T-helper 1 cell treated with Interleukin-12 subunit alpha and Interleukin-12 subunit beta and Interleukin-4 antibody, amounts not matched to agents 30 μg/mL and 1 μg/mL, for 36 hours (primary cell): ENCODE measurements at regions not wholly inside any gene's neighbourhood (a gene's known extent, or its start where the extent isn't known, plus 50 kb on each side); places are given as distances from the start of the nearest gene placed in this dataset.

Experiments used
- H3K27ac Mint-ChIP-seq: one replicate; pipeline ENCODE4 v1.8.0; 2021; ENCODE audit warnings: mild to moderate bottlenecking, mixed read lengths
- H3K27me3 Mint-ChIP-seq: one replicate; pipeline ENCODE4 v1.8.0; 2021; ENCODE audit warnings: low read depth, mixed read lengths
- H3K36me3 Mint-ChIP-seq: one replicate; pipeline ENCODE4 v1.8.0; 2021; ENCODE audit warnings: low read depth, mixed read lengths
- H3K4me1 Mint-ChIP-seq: one replicate; pipeline ENCODE4 v1.8.0; 2021; ENCODE audit warnings: low read depth, mixed read lengths
- H3K4me3 Mint-ChIP-seq: one replicate; pipeline ENCODE4 v1.8.0; 2021; ENCODE audit warnings: mild to moderate bottlenecking, moderate library complexity, mixed read lengths
- H3K9me3 Mint-ChIP-seq: one replicate; pipeline ENCODE4 v1.8.0; 2021; ENCODE audit warnings: mixed read lengths

DNA sequence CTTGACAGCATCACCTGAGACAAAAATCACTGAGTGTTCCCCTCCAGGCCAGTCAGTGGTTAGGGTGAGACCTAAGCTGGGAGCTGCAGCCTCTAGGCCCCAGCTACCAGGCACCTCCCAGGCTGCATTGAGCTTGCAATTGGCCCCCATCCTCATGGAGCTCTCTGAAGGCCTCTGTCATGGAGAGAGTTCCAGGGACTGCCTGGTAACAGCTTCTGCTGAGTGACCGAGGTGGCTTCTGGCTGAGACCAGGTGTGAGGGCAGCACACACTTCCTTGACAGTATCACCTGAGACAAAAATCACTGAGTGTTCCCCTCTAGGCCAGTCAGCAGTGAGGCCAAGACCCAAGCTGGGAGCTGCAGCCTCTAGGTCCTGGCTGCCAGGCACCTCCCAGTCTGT is 283.0 kb downstream of the SMOC2 start:
- Mint-ChIP-seq H3K9me3 (no peaks in the 10 kb centered on the region), H3K4me3 (no peak overlapping the region), H3K4me1 (no peaks in the 10 kb centered on the region), H3K27me3 (no peaks in the 10 kb centered on the region), H3K36me3 (no peaks in the 10 kb centered on the region), H3K27ac (no peak overlapping the region)

DNA sequence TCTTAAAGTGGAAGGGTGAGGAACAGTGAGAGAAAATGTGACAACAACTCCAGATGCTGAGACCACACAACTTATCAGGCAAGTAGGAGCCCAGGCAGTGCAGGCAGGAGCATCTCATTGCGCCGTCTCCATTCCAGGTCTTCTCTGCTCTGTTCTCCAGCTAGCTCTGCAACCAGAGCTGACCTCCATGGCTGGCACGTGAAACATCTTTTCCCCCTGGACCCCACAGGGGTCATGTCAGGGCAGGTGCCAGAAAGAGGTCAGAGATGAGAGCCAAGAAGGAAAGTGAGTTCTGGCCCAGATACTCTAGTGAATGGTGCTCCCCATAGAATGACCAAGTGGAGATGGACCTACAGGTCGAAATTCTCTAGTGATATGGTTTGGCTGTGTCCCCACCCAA is 281.4 kb downstream of the SMOC2 start:
- Mint-ChIP-seq H3K36me3 (no peaks in the 10 kb centered on the region), H3K4me1 (no peaks in the 10 kb centered on the region), H3K27me3 (no peaks in the 10 kb centered on the region), H3K27ac (no peak overlapping the region), H3K9me3 (no peaks in the 10 kb centered on the region), H3K4me3 (no peak overlapping the region)

DNA sequence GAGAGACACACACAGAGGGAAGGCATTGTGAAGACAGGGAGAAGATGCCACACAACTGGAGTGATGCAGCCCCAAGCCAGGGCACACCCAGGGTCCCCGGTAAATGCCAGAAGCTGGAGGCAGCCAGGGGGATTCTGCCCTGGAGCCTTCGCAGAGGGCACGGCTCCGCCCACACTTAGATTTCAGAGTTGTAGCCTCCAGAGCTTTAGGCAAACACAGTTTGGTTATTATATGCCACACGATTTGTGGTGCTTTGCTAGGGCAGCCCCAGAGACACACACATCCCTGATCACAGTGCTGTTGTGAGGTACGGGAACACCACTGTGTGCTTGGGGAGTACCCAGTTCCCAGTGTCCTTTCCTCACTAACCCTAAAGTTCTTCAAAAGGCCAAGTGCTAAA is 280.6 kb downstream of the SMOC2 start:
- Mint-ChIP-seq H3K36me3 (no peaks in the 10 kb centered on the region), H3K4me3 (no peak overlapping the region), H3K4me1 (no peaks in the 10 kb centered on the region), H3K27me3 (no peaks in the 10 kb centered on the region), H3K27ac (no peak overlapping the region), H3K9me3 (peaks cover 3% of the 10 kb centered on the region)

DNA sequence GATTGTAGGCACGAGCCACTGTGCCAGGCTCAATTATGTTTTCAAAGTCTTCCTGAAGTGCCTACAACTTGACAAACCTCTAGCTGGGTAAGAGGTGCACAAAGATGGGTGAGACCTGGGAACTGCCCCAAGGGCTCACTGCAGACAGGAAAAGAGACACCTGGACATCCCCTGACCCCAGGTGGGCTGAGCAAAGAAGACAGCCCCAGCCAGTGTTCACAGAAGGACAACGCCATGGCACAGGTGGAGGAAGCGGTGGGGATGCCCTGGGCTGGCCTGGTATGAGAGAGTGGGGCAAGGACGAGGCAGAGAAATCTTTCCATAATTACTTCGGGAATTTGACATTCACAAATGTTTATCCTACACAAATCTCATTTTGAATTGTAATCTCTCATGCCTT is 278.9 kb downstream of the SMOC2 start:
- Mint-ChIP-seq H3K4me3 (no peak overlapping the region), H3K4me1 (no peaks in the 10 kb centered on the region), H3K36me3 (no peaks in the 10 kb centered on the region), H3K27ac (no peak overlapping the region), H3K9me3 (peaks cover 3% of the 10 kb centered on the region), H3K27me3 (no peaks in the 10 kb centered on the region)

DNA sequence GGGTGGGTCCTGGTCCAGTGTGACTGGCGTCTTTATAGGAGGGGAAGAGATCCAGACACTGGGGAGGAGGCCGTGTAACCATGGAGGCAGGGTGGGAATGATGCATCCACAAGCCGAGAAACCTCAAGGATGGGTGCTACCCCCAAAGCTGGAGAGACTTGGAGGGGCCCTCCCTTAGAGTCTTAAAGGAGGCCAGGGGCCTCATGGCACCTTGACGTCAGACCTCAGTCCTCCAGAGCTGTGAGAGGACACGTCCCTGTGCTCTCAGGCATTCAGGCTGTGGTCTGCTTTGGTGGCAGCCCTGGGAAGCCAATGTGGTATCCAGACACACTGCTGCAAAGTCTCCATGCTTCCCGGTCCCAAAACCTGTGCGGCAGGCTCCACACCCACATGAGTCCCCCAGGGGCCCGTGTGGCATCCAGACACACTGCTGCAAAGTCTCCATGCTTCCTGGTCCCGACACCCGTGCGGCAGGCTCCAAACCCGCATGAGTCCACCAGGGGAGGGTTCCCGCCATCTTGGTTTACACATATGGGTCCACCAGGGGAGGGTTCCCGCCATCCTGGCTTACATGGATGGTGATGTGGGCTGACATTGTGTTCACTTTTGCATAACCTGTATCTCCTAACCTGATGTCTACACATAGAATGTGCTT is 278.0 kb downstream of the SMOC2 start:
- Mint-ChIP-seq H3K4me3 (no peak overlapping the region), H3K27ac (no peak overlapping the region), H3K27me3 (no peaks in the 10 kb centered on the region), H3K36me3 (no peaks in the 10 kb centered on the region), H3K4me1 (no peaks in the 10 kb centered on the region), H3K9me3 (peaks cover 3% of the 10 kb centered on the region)
